ENCODE measurements at regions not wholly inside any gene's neighbourhood (a gene's known extent, or its start where the extent isn't known, plus 50 kb on each side); places are given as distances from the start of the nearest gene placed in this dataset.

DNA sequence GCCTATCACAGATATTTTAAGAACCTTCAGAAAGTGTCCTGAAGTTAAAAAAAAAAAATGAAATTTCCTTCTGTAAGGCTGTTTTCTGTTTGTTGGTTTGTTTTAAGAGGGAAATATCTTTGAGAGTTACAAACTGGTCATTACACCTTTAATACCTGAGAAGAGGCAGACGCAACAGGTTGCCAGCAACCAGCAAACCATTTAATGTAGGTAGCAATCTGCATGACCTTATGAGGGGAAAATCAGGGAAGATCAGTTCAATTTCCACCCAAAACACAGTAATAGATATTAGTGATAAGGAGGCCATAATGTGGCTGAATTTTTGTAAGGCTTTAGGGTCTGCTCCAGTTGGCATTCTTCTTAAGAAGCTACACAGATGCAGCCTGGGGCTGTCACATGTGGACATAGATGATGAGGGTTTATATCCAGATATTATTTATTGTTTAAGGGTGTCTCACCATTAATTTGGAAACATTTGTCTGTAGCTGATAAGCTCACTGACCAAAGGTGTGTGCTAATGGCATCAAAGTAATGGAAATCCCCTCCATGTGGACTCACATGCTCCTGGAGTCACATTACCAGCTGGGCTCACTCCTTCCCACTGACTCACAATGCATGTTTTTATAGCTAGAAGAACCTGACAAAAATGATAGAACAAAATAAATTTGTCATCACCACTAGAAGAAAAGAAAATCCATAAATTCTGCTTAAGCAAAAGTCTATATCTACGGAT lies 83.5 kb upstream of the DTNA start:
- Histone ChIP-seq H3K27ac (no peak overlapping the region), H3K27me3 (no peaks in the 10 kb centered on the region)
- peak in 1 of 4 donors; percentile 59 for ATAC-seq

DNA sequence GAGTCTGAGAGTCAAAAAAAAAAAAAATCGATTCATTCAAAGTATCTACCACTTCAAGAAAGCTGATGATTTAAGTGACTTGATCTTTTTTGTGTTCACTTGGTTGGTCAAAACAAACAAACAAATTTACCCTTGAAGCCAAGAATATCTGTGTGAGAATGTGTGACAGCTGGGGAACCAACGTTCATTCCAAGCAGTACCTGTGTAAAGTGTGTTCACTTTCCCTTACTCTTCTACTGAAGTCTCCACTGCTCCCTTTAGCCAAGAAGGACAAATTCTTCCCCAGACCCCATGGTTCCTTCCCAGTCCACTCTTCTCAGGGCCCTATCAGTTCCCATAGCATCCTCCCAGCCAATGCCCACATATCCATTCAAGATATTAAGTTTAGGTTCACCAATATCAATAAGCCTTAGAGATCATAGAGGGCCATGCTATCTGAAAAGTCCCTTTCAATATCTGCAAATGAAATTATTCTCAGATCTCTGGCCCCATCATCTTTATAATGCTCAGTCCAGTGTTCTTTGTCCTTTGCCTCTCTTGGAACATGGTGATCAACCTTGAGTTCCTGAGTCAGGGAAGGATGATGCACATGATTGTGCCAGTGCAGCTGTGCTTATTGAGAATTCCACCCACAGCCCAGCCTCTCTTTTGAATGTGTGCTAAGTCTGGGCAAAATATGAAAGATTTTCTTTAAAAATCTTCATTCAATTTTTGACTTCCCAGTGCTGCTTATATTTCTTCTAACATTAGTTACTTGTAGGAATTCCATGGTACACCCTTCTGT lies 82.8 kb upstream of the DTNA start:
- WGBS (ENCODE audit: insufficient coverage, low coverage, low lambda C conversion rate, missing lambda C conversion rate): 87% methylated on average over 2 of the region's 2 CpGs
- no peak for ATAC-seq
- no peaks in the 10 kb centered on the region for H3K9me3 ChIP-seq
- H3K27ac ChIP-seq: no peak overlapping the region
- H3K36me3 ChIP-seq: no peaks in the 10 kb centered on the region
- intact Hi-C loops (cut with DNase I): no loop called here
- TF ChIP-seq, protein P1, sequence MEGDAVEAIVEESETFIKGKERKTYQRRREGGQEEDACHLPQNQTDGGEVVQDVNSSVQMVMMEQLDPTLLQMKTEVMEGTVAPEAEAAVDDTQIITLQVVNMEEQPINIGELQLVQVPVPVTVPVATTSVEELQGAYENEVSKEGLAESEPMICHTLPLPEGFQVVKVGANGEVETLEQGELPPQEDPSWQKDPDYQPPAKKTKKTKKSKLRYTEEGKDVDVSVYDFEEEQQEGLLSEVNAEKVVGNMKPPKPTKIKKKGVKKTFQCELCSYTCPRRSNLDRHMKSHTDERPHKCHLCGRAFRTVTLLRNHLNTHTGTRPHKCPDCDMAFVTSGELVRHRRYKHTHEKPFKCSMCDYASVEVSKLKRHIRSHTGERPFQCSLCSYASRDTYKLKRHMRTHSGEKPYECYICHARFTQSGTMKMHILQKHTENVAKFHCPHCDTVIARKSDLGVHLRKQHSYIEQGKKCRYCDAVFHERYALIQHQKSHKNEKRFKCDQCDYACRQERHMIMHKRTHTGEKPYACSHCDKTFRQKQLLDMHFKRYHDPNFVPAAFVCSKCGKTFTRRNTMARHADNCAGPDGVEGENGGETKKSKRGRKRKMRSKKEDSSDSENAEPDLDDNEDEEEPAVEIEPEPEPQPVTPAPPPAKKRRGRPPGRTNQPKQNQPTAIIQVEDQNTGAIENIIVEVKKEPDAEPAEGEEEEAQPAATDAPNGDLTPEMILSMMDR (IDR thresholded peaks at IDR 0.05): no peak
- no peak for TF ChIP-seq POLR2A (IDR thresholded peaks at IDR 0.05)
- DNase-seq: no peak
- no peaks in the 10 kb centered on the region for H3K4me1 ChIP-seq
- no peaks in the 10 kb centered on the region for H3K27me3 ChIP-seq
- no peak overlapping the region for H3K4me3 ChIP-seq

More for the DNA sequence above, 83.5 kb upstream of the DTNA start:
- no peak for TF ChIP-seq POLR2A (IDR thresholded peaks at IDR 0.05)
- TF ChIP-seq, protein P1 (IDR thresholded peaks at IDR 0.05): no peak
- no peaks in the 10 kb centered on the region for H3K36me3 ChIP-seq
- H3K4me3 ChIP-seq: no peak overlapping the region
- intact Hi-C loops (cut with DNase I): no loop called here
- H3K9me3 ChIP-seq: no peaks in the 10 kb centered on the region
- 91% methylated on average over 2 of the region's 2 CpGs for WGBS (ENCODE audit: insufficient coverage, low coverage, low lambda C conversion rate, missing lambda C conversion rate)
- no peak for DNase-seq
- H3K4me1 ChIP-seq: no peaks in the 10 kb centered on the region

DNA sequence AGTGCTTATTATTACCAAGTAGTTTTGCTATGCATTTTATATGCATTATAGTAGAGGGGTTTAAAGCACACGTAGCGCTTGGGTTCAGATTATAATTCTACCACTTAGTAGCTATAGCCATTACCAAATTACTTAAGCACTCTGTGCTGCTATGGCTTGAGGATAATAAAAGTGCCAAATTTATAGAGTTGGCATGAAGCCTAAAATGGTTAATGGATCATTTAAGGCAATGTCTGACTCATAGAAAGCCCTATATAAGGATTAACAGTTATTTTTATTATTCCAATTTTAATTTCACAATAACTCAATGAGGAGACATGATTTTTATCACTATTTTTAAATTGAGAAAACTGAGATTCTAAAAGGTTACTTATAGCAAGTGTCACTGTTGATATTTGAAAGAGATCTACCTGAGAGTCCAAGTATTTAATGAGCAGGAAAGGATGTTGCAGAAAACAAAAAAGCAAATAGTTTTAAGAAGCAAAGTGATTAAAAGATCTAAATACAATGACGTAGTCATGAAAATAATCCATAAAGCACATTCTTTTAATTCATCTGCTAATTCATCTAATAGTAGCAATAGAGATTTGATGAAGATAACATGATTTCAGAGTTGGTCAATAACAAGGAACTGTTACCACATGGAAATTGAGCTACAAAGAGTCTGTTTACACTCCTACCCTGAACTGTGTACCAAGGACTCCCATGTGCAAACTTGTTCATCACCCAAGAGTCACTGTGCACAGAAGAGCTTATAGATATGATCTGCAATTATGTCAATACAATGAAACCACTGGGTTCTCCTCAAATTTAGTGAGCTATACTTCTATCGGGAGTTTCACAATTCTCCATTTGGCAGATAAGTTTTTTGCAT lies 78.8 kb upstream of the DTNA start:
- no peaks in the 10 kb centered on the region for H3K9me3 ChIP-seq
- WGBS (ENCODE audit: insufficient coverage, low coverage, low lambda C conversion rate, missing lambda C conversion rate): 77% methylated on average over 4 of the region's 4 CpGs
- no peak overlapping the region for H3K4me3 ChIP-seq
- DNase-seq (no peak), ATAC-seq (peak in 1 of 4 donors; percentile 82)
- no peaks in the 10 kb centered on the region for H3K36me3 ChIP-seq
- H3K27me3 ChIP-seq: no peaks in the 10 kb centered on the region
- intact Hi-C loops (cut with DNase I): no loop called here
- no peak for TF ChIP-seq POLR2A (IDR thresholded peaks at IDR 0.05)
- TF ChIP-seq, protein P1 (IDR thresholded peaks at IDR 0.05): no peak
- no peak overlapping the region for H3K27ac ChIP-seq
- H3K4me1 ChIP-seq: no peaks in the 10 kb centered on the region

DNA sequence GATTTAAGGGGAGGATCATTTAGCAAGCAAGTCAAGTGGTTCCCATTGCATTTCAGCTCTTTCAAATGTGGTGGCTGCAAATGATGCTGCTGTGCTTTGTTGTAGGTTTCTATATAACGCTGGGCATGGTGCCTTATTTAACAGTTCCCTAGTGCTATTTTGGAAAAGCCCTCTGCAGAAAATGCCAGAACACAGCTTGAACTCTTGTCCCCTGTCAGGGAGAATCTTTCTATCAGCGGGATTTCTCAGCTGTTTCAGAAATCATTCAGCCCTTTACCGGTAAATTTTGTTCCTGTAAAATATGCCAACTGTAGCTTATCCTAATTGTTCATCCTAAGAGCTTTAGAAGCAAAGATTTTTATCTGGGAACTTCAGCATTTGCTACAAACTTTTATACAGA lies 77.8 kb upstream of the DTNA start:
- Histone ChIP-seq H3K27ac (no peak overlapping the region), H3K27me3 (no peaks in the 10 kb centered on the region), H3K4me1 (no peaks in the 10 kb centered on the region), H3K9me3 (no peaks in the 10 kb centered on the region), H3K36me3 (no peaks in the 10 kb centered on the region), H3K4me3 (no peak overlapping the region)
- TF ChIP-seq, protein P1 (IDR thresholded peaks at IDR 0.05): no peak
- TF ChIP-seq POLR2A (IDR thresholded peaks at IDR 0.05): no peak
- DNase-seq (no peak), ATAC-seq (no peak)
- WGBS (ENCODE audit: insufficient coverage, low coverage, low lambda C conversion rate, missing lambda C conversion rate): 64% methylated on average over 3 of the region's 3 CpGs
- intact Hi-C loops (cut with DNase I): no loop called here
